ENCODE measurements at regions not wholly inside any gene's neighbourhood (a gene's known extent, or its start where the extent isn't known, plus 50 kb on each side); places are given as distances from the start of the nearest gene placed in this dataset.

DNA sequence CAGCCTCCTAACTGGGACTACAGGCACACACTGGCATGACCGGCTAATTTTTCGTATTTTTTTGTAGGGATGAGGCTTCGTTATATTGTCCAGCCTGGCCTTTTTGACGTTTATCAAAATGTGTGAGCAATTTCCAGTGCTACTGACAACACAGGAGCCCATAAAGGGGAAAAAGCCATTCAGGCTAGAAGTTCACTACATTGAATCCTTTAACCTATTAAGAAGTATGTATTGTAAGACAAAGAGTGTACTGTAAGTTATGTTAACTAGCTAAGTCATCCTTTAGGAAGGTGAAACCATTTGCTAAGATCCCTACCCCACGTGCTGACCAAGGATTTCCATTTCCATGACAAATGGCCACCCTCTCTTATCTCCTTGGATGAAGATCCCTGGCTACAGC lies 156.8 kb downstream of the FOXB1 start:
- no peak for DNase-seq
- H3K4me2 ChIP-seq (ENCODE audit: low read depth, low read length) = no peak overlapping the region
- no peaks in the 10 kb centered on the region for H3K9me2 ChIP-seq (replicated peaks; ENCODE audit: insufficient read depth, low read length)
- H3K27ac ChIP-seq (ENCODE audit: low read length) = no peak overlapping the region
- H3K79me2 ChIP-seq (ENCODE audit: low read length) = no peaks in the 10 kb centered on the region
- no peaks in the 10 kb centered on the region for H3K4me1 ChIP-seq (ENCODE audit: low read length)
- H3K27me3 ChIP-seq (replicated peaks; ENCODE audit: insufficient read depth, low read length) = no peaks in the 10 kb centered on the region
- no peak overlapping the region for H2AFZ ChIP-seq (ENCODE audit: low read length)
- no peak overlapping the region for H3K4me3 ChIP-seq (ENCODE audit: low read length)
- H4K20me1 ChIP-seq (ENCODE audit: insufficient read depth, low read length) = no peaks in the 10 kb centered on the region
- no peak overlapping the region for H3K9ac ChIP-seq (ENCODE audit: low read length)
- no peaks in the 10 kb centered on the region for H3K36me3 ChIP-seq (replicated peaks; ENCODE audit: insufficient read depth, low read length)
- no peaks in the 10 kb centered on the region for H3K9me3 ChIP-seq (replicated peaks; ENCODE audit: insufficient read depth, low read length)
- TF ChIP-seq, protein P1, sequence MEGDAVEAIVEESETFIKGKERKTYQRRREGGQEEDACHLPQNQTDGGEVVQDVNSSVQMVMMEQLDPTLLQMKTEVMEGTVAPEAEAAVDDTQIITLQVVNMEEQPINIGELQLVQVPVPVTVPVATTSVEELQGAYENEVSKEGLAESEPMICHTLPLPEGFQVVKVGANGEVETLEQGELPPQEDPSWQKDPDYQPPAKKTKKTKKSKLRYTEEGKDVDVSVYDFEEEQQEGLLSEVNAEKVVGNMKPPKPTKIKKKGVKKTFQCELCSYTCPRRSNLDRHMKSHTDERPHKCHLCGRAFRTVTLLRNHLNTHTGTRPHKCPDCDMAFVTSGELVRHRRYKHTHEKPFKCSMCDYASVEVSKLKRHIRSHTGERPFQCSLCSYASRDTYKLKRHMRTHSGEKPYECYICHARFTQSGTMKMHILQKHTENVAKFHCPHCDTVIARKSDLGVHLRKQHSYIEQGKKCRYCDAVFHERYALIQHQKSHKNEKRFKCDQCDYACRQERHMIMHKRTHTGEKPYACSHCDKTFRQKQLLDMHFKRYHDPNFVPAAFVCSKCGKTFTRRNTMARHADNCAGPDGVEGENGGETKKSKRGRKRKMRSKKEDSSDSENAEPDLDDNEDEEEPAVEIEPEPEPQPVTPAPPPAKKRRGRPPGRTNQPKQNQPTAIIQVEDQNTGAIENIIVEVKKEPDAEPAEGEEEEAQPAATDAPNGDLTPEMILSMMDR (IDR thresholded peaks at IDR 0.05; ENCODE audit: low read length) = no peak
- TF ChIP-seq EZH2phosphoT487 (IDR thresholded peaks at IDR 0.05; ENCODE audit: low read length) (no peak), EZH2 (optimal IDR thresholded peaks at IDR 0.05; ENCODE audit: low read depth, low read length) (no peak)
- no peaks in the 10 kb centered on the region for H3F3A ChIP-seq (ENCODE audit: insufficient read depth, low read length)

GRCh38 chr15:60161704-60162103 lies 157.6 kb downstream of the FOXB1 start:
- H3K27me3 ChIP-seq (replicated peaks; ENCODE audit: insufficient read depth, low read length) = no peaks in the 10 kb centered on the region
- no peaks in the 10 kb centered on the region for H3K4me1 ChIP-seq (ENCODE audit: low read length)
- H3K9me2 ChIP-seq (replicated peaks; ENCODE audit: insufficient read depth, low read length) = no peaks in the 10 kb centered on the region
- H3K9me3 ChIP-seq (replicated peaks; ENCODE audit: insufficient read depth, low read length) = no peaks in the 10 kb centered on the region
- H3K79me2 ChIP-seq (ENCODE audit: low read length) = no peaks in the 10 kb centered on the region
- no peak overlapping the region for H3K4me2 ChIP-seq (ENCODE audit: low read depth, low read length)
- no peaks in the 10 kb centered on the region for H3F3A ChIP-seq (ENCODE audit: insufficient read depth, low read length)
- no peak overlapping the region for H3K9ac ChIP-seq (ENCODE audit: low read length)
- H3K4me3 ChIP-seq (ENCODE audit: low read length) = no peak overlapping the region
- no peaks in the 10 kb centered on the region for H3K36me3 ChIP-seq (replicated peaks; ENCODE audit: insufficient read depth, low read length)
- DNase-seq = no peak
- TF ChIP-seq, protein P1 (IDR thresholded peaks at IDR 0.05; ENCODE audit: low read length) = no peak
- TF ChIP-seq EZH2phosphoT487 (IDR thresholded peaks at IDR 0.05; ENCODE audit: low read length) = no peak
- no peak overlapping the region for H3K27ac ChIP-seq (ENCODE audit: low read length)
- no peaks in the 10 kb centered on the region for H4K20me1 ChIP-seq (ENCODE audit: insufficient read depth, low read length)
- no peak overlapping the region for H2AFZ ChIP-seq (ENCODE audit: low read length)

DNA sequence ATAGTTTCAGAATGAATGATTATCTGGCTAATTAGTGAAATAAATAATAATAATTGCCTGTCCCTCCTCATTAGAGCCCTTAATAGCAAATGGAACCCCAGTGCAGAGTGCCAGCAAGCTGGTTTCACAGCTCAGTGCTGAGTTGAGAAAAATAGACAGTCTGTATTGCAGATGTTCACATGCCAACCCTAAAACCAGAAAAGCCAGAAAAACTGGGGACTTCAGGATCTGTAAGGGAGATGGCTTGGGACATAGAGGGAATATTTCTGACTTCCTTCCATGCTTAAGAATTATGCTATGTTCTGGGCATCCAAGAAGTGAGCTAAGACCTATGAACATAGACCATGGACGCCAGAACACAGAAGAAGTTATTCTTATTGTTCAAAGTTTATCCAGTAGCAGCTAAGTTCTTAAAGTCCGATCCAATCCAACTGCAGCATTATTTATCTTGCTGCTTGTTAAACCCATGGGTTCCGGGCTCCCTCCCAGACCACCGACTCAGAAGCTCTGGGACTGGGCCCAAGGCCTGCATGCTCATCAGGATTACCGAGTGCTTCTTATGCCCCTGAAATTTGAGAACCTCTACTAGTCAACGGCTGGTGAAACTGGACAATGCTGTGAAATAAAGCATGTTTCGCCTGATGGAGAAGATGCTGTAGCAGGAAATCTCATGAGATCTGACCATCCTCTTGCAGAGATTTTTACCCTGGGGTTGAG lies 158.3 kb downstream of the FOXB1 start:
- Histone ChIP-seq H2AFZ (ENCODE audit: low read length) (no peak overlapping the region), H3K4me1 (ENCODE audit: low read length) (no peaks in the 10 kb centered on the region), H3K9me2 (replicated peaks; ENCODE audit: insufficient read depth, low read length) (no peaks in the 10 kb centered on the region), H3K4me2 (ENCODE audit: low read depth, low read length) (no peak overlapping the region), H3K27me3 (replicated peaks; ENCODE audit: insufficient read depth, low read length) (no peaks in the 10 kb centered on the region), H3F3A (ENCODE audit: insufficient read depth, low read length) (no peaks in the 10 kb centered on the region), H3K79me2 (ENCODE audit: low read length) (no peaks in the 10 kb centered on the region), H3K4me3 (ENCODE audit: low read length) (no peak overlapping the region), H3K9me3 (replicated peaks; ENCODE audit: insufficient read depth, low read length) (no peaks in the 10 kb centered on the region), H3K36me3 (replicated peaks; ENCODE audit: insufficient read depth, low read length) (no peaks in the 10 kb centered on the region), H4K20me1 (ENCODE audit: insufficient read depth, low read length) (no peaks in the 10 kb centered on the region), H3K9ac (ENCODE audit: low read length) (no peak overlapping the region), H3K27ac (ENCODE audit: low read length) (no peak overlapping the region)
- no peak for DNase-seq
- TF ChIP-seq EZH2 (optimal IDR thresholded peaks at IDR 0.05; ENCODE audit: low read depth, low read length) (no peak), EZH2phosphoT487 (IDR thresholded peaks at IDR 0.05; ENCODE audit: low read length) (no peak)
- TF ChIP-seq, protein P1 (IDR thresholded peaks at IDR 0.05; ENCODE audit: low read length) = no peak

Data from MM.1S (cell line).